ENCODE measurements at regions not wholly inside any gene's neighbourhood (a gene's known extent, or its start where the extent isn't known, plus 50 kb on each side); places are given as distances from the start of the nearest gene placed in this dataset.

GRCh38 chr14:96629082-96629481 is 126.9 kb downstream of the PAPOLA start:
- Histone ChIP-seq H3K9me3 (ENCODE audit: control insufficient read depth, insufficient read depth, low read length) (no peaks in the 10 kb centered on the region), H3K4me2 (ENCODE audit: low read length) (no peak overlapping the region)

GRCh38 chr14:96629558-96630222 is 127.5 kb downstream of the PAPOLA start:
- H3K36me3 ChIP-seq (ENCODE audit: control insufficient read depth, low read length) = no peaks in the 10 kb centered on the region
- no peaks in the 10 kb centered on the region for H3K9me3 ChIP-seq (ENCODE audit: control insufficient read depth, insufficient read depth, low read length)
- H3K27ac ChIP-seq (ENCODE audit: low read depth, low read length) = no peak overlapping the region
- no peaks in the 10 kb centered on the region for H3K79me2 ChIP-seq (ENCODE audit: control insufficient read depth, low read length)
- no peak overlapping the region for H3K4me2 ChIP-seq (ENCODE audit: low read length)
- H3F3A ChIP-seq (ENCODE audit: control insufficient read depth, insufficient read depth) = no peaks in the 10 kb centered on the region
- no peaks in the 10 kb centered on the region for H3K9me2 ChIP-seq (replicated peaks; ENCODE audit: control insufficient read depth, low read length)
- peaks cover 11% of the 10 kb centered on the region for H3K4me1 ChIP-seq (ENCODE audit: control insufficient read depth, low read length)
- H4K20me1 ChIP-seq (ENCODE audit: control insufficient read depth, insufficient read depth, low read depth, low read length) = no peaks in the 10 kb centered on the region
- TF ChIP-seq EZH2phosphoT487 (IDR thresholded peaks at IDR 0.05; ENCODE audit: borderline replicate concordance, low read length) (no peak), CTCF (IDR thresholded peaks at IDR 0.05; ENCODE audit: low read depth, low read length, poor library complexity, severe bottlenecking) (no peak)
- 0 out of 2 replicates have a peak, but pooled peaks cover 8% of the 10 kb centered on the region for H3K27me3 ChIP-seq (ENCODE audit: control insufficient read depth, low read length)
- H3K4me3 ChIP-seq (ENCODE audit: low read length) = no peak overlapping the region

More at GRCh38 chr14:96629082-96629481, 126.9 kb downstream of the PAPOLA start:
- no peak overlapping the region for H3K27ac ChIP-seq (ENCODE audit: low read depth, low read length)
- 0 out of 2 replicates have a peak, but pooled peaks cover 2% of the 10 kb centered on the region for H3K27me3 ChIP-seq (ENCODE audit: control insufficient read depth, low read length)
- no peak for TF ChIP-seq EZH2phosphoT487 (IDR thresholded peaks at IDR 0.05; ENCODE audit: borderline replicate concordance, low read length)
- TF ChIP-seq CTCF (IDR thresholded peaks at IDR 0.05; ENCODE audit: low read depth, low read length, poor library complexity, severe bottlenecking) = no peak
- no peaks in the 10 kb centered on the region for H3K79me2 ChIP-seq (ENCODE audit: control insufficient read depth, low read length)
- peaks cover 5% of the 10 kb centered on the region for H3K4me1 ChIP-seq (ENCODE audit: control insufficient read depth, low read length)
- no peaks in the 10 kb centered on the region for H3K9me2 ChIP-seq (replicated peaks; ENCODE audit: control insufficient read depth, low read length)
- no peak overlapping the region for H3K4me3 ChIP-seq (ENCODE audit: low read length)
- H3K36me3 ChIP-seq (ENCODE audit: control insufficient read depth, low read length) = no peaks in the 10 kb centered on the region
- no peaks in the 10 kb centered on the region for H4K20me1 ChIP-seq (ENCODE audit: control insufficient read depth, insufficient read depth, low read depth, low read length)
- H3F3A ChIP-seq (ENCODE audit: control insufficient read depth, insufficient read depth) = no peaks in the 10 kb centered on the region

GRCh38 chr14:96630281-96630680 is 128.1 kb downstream of the PAPOLA start:
- no peaks in the 10 kb centered on the region for H4K20me1 ChIP-seq (ENCODE audit: control insufficient read depth, insufficient read depth, low read depth, low read length)

More at GRCh38 chr14:96630281-96630680, 128.1 kb downstream of the PAPOLA start:
- H3K27me3 ChIP-seq (ENCODE audit: control insufficient read depth, low read length) = peaks cover 14% of the 10 kb centered on the region; the same call in 1 of the 2 replicates
- H3K4me1 ChIP-seq (ENCODE audit: control insufficient read depth, low read length) = peaks cover 15% of the 10 kb centered on the region
- H3K79me2 ChIP-seq (ENCODE audit: control insufficient read depth, low read length) = no peaks in the 10 kb centered on the region
- no peaks in the 10 kb centered on the region for H3K9me3 ChIP-seq (ENCODE audit: control insufficient read depth, insufficient read depth, low read length)
- H3K4me2 ChIP-seq (ENCODE audit: low read length) = no peak overlapping the region
- TF ChIP-seq EZH2phosphoT487 (IDR thresholded peaks at IDR 0.05; ENCODE audit: borderline replicate concordance, low read length) (no peak), CTCF (IDR thresholded peaks at IDR 0.05; ENCODE audit: low read depth, low read length, poor library complexity, severe bottlenecking) (no peak)
- no peaks in the 10 kb centered on the region for H3K36me3 ChIP-seq (ENCODE audit: control insufficient read depth, low read length)
- no peak overlapping the region for H3K4me3 ChIP-seq (ENCODE audit: low read length)
- no peak overlapping the region for H3K27ac ChIP-seq (ENCODE audit: low read depth, low read length)
- no peaks in the 10 kb centered on the region for H3K9me2 ChIP-seq (replicated peaks; ENCODE audit: control insufficient read depth, low read length)
- H3F3A ChIP-seq (ENCODE audit: control insufficient read depth, insufficient read depth) = no peaks in the 10 kb centered on the region
